Stimulated activated CD4-positive, alpha-beta T cell treated with anti-CD3 and anti-CD28 coated beads, Interleukin-2, amount 100 ng/mL, for 48 hours (primary cell): ENCODE measurements at regions not wholly inside any gene's neighbourhood (a gene's known extent, or its start where the extent isn't known, plus 50 kb on each side); places are given as distances from the start of the nearest gene placed in this dataset.
A peak's percentile ranks its signal among the peaks of the same experiment; 100 is the strongest.

Source experiments
- DNase-seq, 2 donors: peaks; one replicate each; pipeline ENCODE4 v3.0.0-alpha.2; 2020

GRCh38 chr2:38448692-38449410, 71.8 kb upstream of the ATL2 start:
- no peak for DNase-seq

DNA sequence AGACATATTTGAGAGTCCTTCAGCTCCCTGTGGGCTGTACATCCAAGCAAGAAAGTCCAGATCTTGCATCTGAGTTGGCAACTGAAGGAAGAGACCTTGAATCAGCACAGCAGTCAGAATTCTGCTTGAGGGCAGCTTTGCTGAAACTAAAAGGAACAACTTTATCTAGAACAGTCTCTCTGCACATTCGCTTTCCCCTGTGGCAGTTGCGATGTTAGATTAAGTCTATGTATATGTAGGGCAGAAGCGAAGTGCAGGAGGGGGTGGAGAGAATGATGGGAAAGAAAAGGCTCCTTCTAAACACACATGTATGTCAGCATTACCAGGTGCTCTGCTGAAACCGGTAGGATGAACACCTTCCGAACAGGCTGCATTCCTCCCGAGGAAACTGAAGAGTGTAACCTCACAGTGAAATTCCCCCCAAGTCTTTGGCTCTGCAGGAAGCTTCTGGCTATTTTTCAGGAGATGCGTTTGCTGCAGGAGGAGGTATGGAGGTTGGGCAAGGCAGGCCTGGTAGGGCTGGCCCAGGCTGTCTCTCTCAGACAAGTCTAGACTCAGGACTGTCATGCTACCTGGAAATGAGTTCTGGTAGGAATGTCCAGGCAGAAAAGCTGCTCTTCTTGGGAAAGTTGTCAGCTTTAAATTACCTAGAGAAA, 70.0 kb upstream of the ATL2 start:
- DNase-seq, result no peak

DNA sequence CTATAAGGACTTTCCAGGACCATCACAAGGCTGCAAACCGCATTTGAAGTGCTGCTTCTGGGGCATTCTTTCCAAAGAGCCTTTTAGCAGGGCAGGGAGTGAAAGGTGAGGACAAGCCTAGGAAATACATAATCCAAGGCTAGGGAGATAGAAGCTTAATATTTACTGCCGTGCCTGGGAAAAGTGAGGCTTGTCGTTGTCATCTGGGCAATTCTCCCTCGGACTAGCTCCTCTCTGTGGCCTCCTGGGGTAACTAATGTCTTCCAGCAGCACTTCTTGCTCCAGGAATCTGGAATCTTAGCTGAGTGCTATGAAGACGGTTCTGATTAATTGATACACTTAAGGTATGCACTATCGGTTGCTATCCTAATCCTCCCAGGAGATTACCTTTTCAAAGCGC, 69.3 kb upstream of the ATL2 start:
- DNase-seq, result no peak

GRCh38 chr2:38444247-38444646, 67.2 kb upstream of the ATL2 start:
- DNase-seq, result no peak

DNA sequence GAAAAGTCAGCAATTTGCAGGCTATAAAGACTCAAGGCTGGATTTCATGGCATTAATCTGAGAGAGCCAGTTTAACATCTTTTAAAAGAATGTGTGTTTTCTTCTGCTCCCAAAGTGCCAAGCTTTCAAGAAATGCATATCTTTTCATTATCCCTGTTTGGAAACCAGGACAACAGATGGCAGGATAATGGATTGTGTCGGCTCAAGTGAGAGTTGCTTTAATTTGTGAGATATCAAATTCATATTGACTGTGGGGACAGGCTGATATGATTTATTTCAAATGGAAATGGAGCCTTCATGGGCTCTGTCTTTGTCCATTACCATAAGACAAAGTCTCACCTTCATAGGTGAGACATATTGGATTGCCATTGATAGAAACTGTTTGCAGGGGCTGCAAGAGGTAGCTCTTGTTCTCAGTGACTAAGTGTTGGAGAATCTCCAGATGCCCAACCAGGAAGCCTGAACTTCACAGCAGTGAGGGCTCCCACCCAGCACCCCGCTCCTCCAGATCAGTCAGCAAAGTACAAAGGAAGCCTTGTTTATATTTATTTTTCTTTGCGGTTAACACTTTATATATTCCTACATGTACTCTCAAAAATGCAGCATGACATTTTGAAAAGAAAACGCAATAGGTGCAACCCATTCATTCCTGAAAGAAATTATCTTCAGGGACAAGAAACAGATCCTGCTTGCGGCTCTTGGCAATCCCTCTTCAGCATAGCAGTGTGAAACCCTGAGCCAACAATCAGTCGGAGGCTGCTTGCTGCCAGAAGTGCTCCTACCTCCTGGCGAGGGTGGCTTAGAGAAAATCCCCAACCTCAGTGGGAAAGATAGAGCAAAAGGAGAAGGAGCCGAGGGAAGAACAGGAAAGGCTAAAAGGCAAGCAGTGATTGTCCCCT, 65.8 kb upstream of the ATL2 start:
- no peak for DNase-seq

- no peak for DNase-seq
Measured at GRCh38 chr2:38441346-38441745, 64.3 kb upstream of the ATL2 start.

- DNase-seq, result no peak
Measured at GRCh38 chr2:38440655-38441054, 63.6 kb upstream of the ATL2 start.

GRCh38 chr2:38439863-38440262, 62.8 kb upstream of the ATL2 start:
- DNase-seq, result no peak

GRCh38 chr2:38438883-38439612, 62.0 kb upstream of the ATL2 start:
- DNase-seq, result peak in 1 of 2 donors; percentile 3

DNA sequence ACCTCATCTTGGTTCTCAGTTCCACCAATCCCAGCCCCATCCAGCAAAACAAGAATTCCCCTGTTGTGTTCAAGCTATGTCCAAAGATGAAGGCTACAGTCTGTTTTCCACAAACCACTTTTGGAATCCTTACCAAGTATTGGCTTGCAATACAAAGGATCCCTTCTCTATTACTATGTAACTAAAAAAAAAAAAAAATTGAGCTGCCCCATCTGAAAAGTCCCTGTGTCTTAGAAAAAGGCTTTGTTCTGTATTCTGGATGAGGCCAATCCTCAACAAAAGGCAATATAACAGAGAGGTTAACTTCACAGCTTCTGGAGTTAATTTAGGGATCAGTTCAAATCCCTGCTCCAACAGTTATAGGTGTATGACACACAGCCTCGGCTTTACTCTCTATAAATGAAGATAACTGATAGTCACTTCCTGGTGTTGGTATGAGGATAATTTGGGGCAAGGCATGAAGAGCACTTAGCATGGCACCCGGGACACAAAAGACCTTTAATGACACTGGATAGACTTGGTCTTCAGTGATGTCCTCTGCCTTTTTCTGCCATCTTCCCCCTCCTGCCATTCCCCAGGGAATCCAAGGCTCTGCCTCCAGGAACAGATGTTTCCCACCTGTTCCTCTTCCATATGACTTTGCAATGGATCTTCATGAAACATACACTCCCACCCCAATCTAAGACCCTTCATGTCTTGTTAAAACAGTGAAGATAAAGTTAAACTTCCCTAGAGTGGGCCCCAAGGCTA, 61.2 kb upstream of the ATL2 start:
- no peak for DNase-seq

DNA sequence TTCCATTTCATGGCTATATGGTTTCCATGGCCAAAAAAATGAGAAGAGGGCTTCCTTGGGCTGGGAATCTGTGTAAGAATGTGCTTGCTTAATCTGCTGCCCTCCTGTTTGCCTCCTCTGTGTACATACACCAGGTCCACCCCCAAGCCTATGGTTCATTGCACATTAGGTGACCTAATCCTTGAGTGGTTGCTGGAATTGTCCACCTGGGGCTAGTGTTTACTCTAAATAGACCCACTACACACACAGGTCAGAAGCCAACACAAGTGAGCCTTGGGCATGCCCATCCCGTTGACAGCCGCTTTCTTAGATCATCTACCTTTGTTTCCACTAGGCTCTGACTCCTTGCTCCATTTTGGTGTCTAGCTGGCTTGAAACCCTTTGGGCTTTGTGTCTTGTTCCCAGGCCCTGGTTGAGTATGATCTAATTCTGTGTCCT, 59.2 kb upstream of the ATL2 start:
- DNase-seq, result no peak

- no peak for DNase-seq
Measured at GRCh38 chr2:38435775-38436174, 58.7 kb upstream of the ATL2 start.

DNA sequence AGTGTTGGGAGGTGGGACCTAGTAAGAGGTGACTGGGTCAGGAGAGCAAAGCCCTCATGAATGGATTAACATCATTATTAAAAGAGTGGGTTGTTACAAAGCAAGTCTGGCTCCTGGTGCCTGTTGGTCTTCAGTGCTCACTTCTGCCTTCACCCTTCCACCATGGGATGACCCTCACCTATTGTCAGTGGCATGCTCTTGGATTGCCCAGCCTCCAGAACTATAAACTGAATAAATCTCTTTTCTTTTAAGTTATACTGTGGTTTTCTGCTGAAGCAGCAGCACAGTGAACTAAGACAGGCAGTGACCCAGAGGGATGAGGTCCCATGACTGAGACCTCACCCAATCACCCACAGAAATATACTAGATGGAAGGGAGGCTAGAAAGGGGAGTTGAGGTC, 57.5 kb upstream of the ATL2 start:
- no peak for DNase-seq

DNA sequence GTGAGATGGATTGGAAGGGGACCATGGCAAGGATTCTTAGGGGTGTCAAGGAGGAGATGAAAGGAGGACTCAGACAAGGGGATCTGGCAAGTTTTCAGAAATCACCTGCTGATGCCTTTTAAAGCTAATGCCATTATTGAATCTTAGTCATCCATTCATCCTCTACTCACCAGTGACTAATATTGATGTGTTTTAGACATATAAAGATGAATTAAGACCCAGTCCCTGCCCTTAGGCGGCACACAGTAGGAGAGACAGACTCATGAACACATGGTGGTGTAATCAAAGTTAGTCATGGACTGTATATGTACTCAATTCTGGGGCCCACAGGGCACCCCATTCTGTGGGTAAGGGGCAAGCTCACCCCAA, 56.5 kb upstream of the ATL2 start:
- DNase-seq, result no peak

DNA sequence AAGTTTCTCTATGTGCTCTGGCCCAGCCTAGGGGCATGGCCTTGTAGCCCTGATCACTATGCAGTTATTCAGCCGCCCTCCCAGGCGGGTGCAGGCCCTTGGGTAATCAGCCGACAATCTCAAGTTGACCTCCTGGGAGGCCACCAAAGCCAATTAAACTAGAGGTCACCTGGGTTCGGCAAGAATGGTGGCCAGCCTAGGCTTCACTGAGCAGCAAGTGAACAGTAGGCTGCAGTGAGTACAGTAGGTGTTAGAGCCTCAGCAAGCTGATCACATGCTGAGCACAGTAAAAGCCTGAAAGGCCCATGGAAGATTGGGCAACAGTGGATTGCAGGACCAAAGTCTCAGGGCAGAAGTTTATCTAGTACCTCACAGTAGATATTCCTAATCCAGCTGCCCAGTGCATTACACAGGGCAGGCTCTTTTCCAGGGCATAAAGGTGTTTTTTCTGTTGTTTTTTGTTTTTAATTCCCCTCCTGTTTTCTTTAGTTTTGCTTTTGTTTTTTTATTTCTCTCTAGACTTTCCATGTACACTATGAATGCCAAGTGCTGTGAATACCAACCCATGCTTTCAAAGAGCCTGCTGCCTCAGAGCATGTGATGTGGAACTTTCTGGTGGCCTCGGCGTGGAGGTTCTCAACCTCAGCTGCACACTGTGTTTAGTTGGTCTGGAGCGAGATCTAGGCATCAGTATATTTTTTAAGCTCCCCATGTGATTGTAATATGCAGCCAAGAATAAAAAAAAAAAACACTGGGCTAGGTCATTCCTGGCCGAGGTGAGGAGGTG, 55.9 kb upstream of the ATL2 start:
- no peak for DNase-seq

DNA sequence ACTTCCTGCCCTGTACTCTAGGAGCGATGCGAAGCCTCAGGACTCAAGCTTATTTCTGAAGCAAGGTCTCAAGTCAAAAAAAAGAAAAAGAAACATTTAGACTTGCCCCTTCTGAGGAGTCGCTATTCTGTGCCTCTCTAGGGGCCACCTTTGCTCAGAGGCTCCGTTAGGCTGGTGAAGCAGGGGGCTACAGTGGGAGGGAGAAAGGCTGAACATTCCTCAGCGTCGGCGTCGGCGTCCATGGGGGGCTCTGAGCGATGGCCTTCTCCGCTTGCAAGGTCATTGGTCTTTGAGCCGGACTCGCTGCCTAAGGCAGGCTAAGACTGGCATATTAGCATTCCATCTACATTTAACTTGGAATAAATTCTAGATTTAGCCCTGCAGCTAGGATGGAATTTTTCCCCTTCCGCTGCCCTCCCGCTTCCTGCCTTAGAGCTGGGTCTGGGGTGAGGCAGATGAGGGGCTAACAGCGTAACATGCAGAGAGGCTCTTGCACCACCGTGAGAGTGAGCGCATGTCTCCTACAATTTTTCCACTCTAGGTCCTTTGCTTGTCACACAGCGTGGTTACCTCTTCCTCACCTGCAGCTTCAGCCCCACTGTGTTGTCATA, 53.6 kb upstream of the ATL2 start:
- no peak for DNase-seq

- DNase-seq, result no peak
Measured at GRCh38 chr2:38430196-38430595, 53.1 kb upstream of the ATL2 start.

- no peak for DNase-seq
Measured at GRCh38 chr2:38427936-38428335, 50.9 kb upstream of the ATL2 start.

GRCh38 chr2:38427054-38427453, 50.0 kb upstream of the ATL2 start:
- no peak for DNase-seq
